Lower leg skin (tissue), 3 donors: ENCODE measurements at regions not wholly inside any gene's neighbourhood (a gene's known extent, or its start where the extent isn't known, plus 50 kb on each side); places are given as distances from the start of the nearest gene placed in this dataset.

Source experiments
- POLR2A ChIP-seq, 2 donors: fragments of 450-650 bp; IDR thresholded peaks; one replicate each; pipeline ENCODE4 v1.6.1; 2016 to 2017; ENCODE audit warnings: antibody characterized with exemption in 2 of 2, mild to moderate bottlenecking in 1 of 2, moderate library complexity in 1 of 2
- TF ChIP-seq, protein P1 (sequence below), 3 donors: fragments of 450-650 bp; IDR thresholded peaks; one replicate each; pipeline ENCODE4 v1.5.1; 2016; ENCODE audit warnings: antibody characterized with exemption in 3 of 3, mild to moderate bottlenecking in 3 of 3, moderate library complexity in 2 of 3

DNA sequence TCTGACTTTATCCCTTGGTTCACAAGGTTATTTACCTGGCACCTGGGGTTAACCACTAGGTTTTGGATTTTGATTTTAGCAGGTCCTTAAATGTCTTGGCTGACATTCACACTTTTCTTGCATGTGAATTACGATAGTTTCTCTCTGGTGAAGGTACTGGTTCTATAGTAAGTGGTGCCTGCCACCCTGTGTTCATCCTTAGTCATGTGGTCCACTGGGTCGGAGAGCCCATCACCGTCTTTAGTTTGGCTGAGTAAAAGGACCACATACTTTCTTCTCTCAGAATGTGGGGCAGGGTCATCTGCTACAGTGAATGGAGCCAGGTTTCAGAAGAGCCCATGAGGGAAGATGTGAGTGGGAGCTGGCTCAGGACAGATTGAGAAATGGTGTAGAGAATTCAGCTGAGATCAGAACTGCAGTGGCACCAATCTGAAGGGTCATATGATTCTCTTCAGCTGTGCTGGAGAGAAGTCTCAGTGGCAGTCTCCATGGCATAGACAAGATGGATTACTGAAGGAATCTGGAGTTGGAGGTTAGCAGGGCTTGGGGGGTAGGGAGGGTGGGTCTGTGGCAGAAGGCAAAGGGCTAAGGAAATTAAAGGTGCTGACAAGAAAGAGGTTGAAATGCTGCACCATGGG is 310.4 kb downstream of the GPAT3 start:
- TF ChIP-seq POLR2A (IDR thresholded peaks at IDR 0.05), result no peak
- TF ChIP-seq, protein P1, sequence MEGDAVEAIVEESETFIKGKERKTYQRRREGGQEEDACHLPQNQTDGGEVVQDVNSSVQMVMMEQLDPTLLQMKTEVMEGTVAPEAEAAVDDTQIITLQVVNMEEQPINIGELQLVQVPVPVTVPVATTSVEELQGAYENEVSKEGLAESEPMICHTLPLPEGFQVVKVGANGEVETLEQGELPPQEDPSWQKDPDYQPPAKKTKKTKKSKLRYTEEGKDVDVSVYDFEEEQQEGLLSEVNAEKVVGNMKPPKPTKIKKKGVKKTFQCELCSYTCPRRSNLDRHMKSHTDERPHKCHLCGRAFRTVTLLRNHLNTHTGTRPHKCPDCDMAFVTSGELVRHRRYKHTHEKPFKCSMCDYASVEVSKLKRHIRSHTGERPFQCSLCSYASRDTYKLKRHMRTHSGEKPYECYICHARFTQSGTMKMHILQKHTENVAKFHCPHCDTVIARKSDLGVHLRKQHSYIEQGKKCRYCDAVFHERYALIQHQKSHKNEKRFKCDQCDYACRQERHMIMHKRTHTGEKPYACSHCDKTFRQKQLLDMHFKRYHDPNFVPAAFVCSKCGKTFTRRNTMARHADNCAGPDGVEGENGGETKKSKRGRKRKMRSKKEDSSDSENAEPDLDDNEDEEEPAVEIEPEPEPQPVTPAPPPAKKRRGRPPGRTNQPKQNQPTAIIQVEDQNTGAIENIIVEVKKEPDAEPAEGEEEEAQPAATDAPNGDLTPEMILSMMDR (IDR thresholded peaks at IDR 0.05), result no peak
